ENCODE measurements at regions not wholly inside any gene's neighbourhood (a gene's known extent, or its start where the extent isn't known, plus 50 kb on each side); places are given as distances from the start of the nearest gene placed in this dataset.
"Not testable (repeated sequence)": the region's sequence is repeated elsewhere in the genome, so short reads cannot be mapped to it uniquely, and the experiment has no call there.

- no peak for DNase-seq
- H4K20me1 ChIP-seq (ENCODE audit: low read length) = no peaks in the 10 kb centered on the region
- H3K27me3 ChIP-seq (ENCODE audit: low read length) = no peaks in the 10 kb centered on the region
- ChIA-PET POLR2A (ENCODE audit: unreplicated experiment) (no interaction called here), CTCF (no interaction called here)
- no peak overlapping the region for H3K9ac ChIP-seq (ENCODE audit: low read length)
- no peak for TF ChIP-seq EZH2phosphoT487 (IDR thresholded peaks at IDR 0.05; ENCODE audit: borderline replicate concordance, low read length)
- no peaks in the 10 kb centered on the region for H3K9me2 ChIP-seq (replicated peaks; ENCODE audit: low read length)
- no TSS peak for BruUV-seq (replicated peaks)
- no peak overlapping the region for H2AFZ ChIP-seq (ENCODE audit: low read length)
- H3K4me1 ChIP-seq (ENCODE audit: insufficient read depth, low read length) = no peaks in the 10 kb centered on the region
- H3K27ac ChIP-seq (ENCODE audit: low read length) = no peak overlapping the region
- no peak overlapping the region for H3K4me2 ChIP-seq (ENCODE audit: low read length)
- H3F3A ChIP-seq (ENCODE audit: low read length, unreplicated experiment) = no peaks in the 10 kb centered on the region
- intact Hi-C loops (cut with micrococcal nuclease) = no loop called here
- H3K79me2 ChIP-seq (ENCODE audit: low read length) = no peaks in the 10 kb centered on the region
- H3K4me3 ChIP-seq (ENCODE audit: low read length) = no peak overlapping the region
- no peaks in the 10 kb centered on the region for H3K9me3 ChIP-seq (ENCODE audit: low read length)
- ATAC-seq = no peak
- H3K36me3 ChIP-seq (ENCODE audit: low read depth, low read length) = no peaks in the 10 kb centered on the region
These were observed 240.9 kb upstream of the CADM2 start for GRCh38 chr3:84717894-84718293.

- DNase-seq (peak; percentile 83), ATAC-seq (peak; percentile 100)
- H3K9me3 ChIP-seq (ENCODE audit: low read length) = no peaks in the 10 kb centered on the region
- intact Hi-C loops (cut with micrococcal nuclease) = no loop called here
- no peak overlapping the region for H3K4me3 ChIP-seq (ENCODE audit: low read length)
- TF ChIP-seq EZH2 (IDR thresholded peaks at IDR 0.05; ENCODE audit: low read length, unreplicated experiment) (no peak), EZH2phosphoT487 (IDR thresholded peaks at IDR 0.05; ENCODE audit: borderline replicate concordance, low read length) (no peak)
- TF ChIP-seq, protein P1, sequence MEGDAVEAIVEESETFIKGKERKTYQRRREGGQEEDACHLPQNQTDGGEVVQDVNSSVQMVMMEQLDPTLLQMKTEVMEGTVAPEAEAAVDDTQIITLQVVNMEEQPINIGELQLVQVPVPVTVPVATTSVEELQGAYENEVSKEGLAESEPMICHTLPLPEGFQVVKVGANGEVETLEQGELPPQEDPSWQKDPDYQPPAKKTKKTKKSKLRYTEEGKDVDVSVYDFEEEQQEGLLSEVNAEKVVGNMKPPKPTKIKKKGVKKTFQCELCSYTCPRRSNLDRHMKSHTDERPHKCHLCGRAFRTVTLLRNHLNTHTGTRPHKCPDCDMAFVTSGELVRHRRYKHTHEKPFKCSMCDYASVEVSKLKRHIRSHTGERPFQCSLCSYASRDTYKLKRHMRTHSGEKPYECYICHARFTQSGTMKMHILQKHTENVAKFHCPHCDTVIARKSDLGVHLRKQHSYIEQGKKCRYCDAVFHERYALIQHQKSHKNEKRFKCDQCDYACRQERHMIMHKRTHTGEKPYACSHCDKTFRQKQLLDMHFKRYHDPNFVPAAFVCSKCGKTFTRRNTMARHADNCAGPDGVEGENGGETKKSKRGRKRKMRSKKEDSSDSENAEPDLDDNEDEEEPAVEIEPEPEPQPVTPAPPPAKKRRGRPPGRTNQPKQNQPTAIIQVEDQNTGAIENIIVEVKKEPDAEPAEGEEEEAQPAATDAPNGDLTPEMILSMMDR (conservative IDR thresholded peaks at IDR 0.05; ENCODE audit: low read depth, low read length) = no peak
- H3K79me2 ChIP-seq (ENCODE audit: low read length) = no peaks in the 10 kb centered on the region
- no peak overlapping the region for H3K4me2 ChIP-seq (ENCODE audit: low read length)
- H3F3A ChIP-seq (ENCODE audit: low read length, unreplicated experiment) = no peaks in the 10 kb centered on the region
- H2AFZ ChIP-seq (ENCODE audit: low read length) = no peak overlapping the region
- no peaks in the 10 kb centered on the region for H3K36me3 ChIP-seq (ENCODE audit: low read depth, low read length)
- H3K9ac ChIP-seq (ENCODE audit: low read length) = no peak overlapping the region
- H3K27me3 ChIP-seq (ENCODE audit: low read length) = no peaks in the 10 kb centered on the region
- H3K4me1 ChIP-seq (ENCODE audit: insufficient read depth, low read length) = peaks cover 4% of the 10 kb centered on the region; the same call in 1 of the 2 replicates
- ChIA-PET CTCF (no interaction called here), POLR2A (ENCODE audit: unreplicated experiment) (no interaction called here)
- no peak overlapping the region for H3K27ac ChIP-seq (ENCODE audit: low read length)
- H3K9me2 ChIP-seq (replicated peaks; ENCODE audit: low read length) = no peaks in the 10 kb centered on the region
- no peaks in the 10 kb centered on the region for H4K20me1 ChIP-seq (ENCODE audit: low read length)
- no TSS peak for BruUV-seq (replicated peaks)
These were observed 233.9 kb upstream of the CADM2 start for GRCh38 chr3:84724877-84725276.

GRCh38 chr3:84727616-84728015, 231.2 kb upstream of the CADM2 start:
- Histone ChIP-seq H3K4me1 (ENCODE audit: insufficient read depth, low read length) (peaks cover 4% of the 10 kb centered on the region; the same call in 1 of the 2 replicates), H3K4me2 (ENCODE audit: low read length) (no peak overlapping the region), H3K9ac (ENCODE audit: low read length) (no peak overlapping the region), H4K20me1 (ENCODE audit: low read length) (no peaks in the 10 kb centered on the region), H3K9me2 (replicated peaks; ENCODE audit: low read length) (no peaks in the 10 kb centered on the region), H3F3A (ENCODE audit: low read length, unreplicated experiment) (no peaks in the 10 kb centered on the region), H3K27me3 (ENCODE audit: low read length) (no peaks in the 10 kb centered on the region), H3K36me3 (ENCODE audit: low read depth, low read length) (no peaks in the 10 kb centered on the region), H3K9me3 (ENCODE audit: low read length) (no peaks in the 10 kb centered on the region), H3K4me3 (ENCODE audit: low read length) (no peak overlapping the region), H2AFZ (ENCODE audit: low read length) (no peak overlapping the region), H3K79me2 (ENCODE audit: low read length) (no peaks in the 10 kb centered on the region), H3K27ac (ENCODE audit: low read length) (no peak overlapping the region)
- DNase-seq (no peak), ATAC-seq (no peak)
- intact Hi-C loops (cut with micrococcal nuclease) = no loop called here
- CTCF ChIA-PET = no interaction called here
- TF ChIP-seq, protein P1 (conservative IDR thresholded peaks at IDR 0.05; ENCODE audit: low read depth, low read length) = no peak
- TF ChIP-seq EZH2 (IDR thresholded peaks at IDR 0.05; ENCODE audit: low read length, unreplicated experiment) (no peak), EZH2phosphoT487 (IDR thresholded peaks at IDR 0.05; ENCODE audit: borderline replicate concordance, low read length) (no peak)
- POLR2A ChIA-PET (ENCODE audit: unreplicated experiment) = interaction anchor here (0.6 kb wide), 1 partner anchor 10 kb away, joined by 3 read pairs; no protein-coding TSS in a partner anchor
- no TSS peak for BruUV-seq (replicated peaks)

- H3K79me2 ChIP-seq (ENCODE audit: low read length); H2AFZ ChIP-seq (ENCODE audit: low read length); intact Hi-C loops (cut with micrococcal nuclease); H3K4me2 ChIP-seq (ENCODE audit: low read length); H3K4me1 ChIP-seq (ENCODE audit: insufficient read depth, low read length); BruUV-seq (replicated peaks); POLR2A ChIA-PET (ENCODE audit: unreplicated experiment); ATAC-seq; CTCF ChIA-PET; H3K9ac ChIP-seq (ENCODE audit: low read length); H3K4me3 ChIP-seq (ENCODE audit: low read length); H4K20me1 ChIP-seq (ENCODE audit: low read length); DNase-seq; H3K9me3 ChIP-seq (ENCODE audit: low read length); H3F3A ChIP-seq (ENCODE audit: low read length, unreplicated experiment); H3K27me3 ChIP-seq (ENCODE audit: low read length); H3K36me3 ChIP-seq (ENCODE audit: low read depth, low read length); H3K9me2 ChIP-seq (replicated peaks; ENCODE audit: low read length); H3K27ac ChIP-seq (ENCODE audit: low read length): not testable (repeated sequence)
These were observed 224.1 kb upstream of the CADM2 start for GRCh38 chr3:84734731-84735130.

Measured in PC-3 (cell line).